ENCODE measurements at regions not wholly inside any gene's neighbourhood (a gene's known extent, or its start where the extent isn't known, plus 50 kb on each side); places are given as distances from the start of the nearest gene placed in this dataset.

DNA sequence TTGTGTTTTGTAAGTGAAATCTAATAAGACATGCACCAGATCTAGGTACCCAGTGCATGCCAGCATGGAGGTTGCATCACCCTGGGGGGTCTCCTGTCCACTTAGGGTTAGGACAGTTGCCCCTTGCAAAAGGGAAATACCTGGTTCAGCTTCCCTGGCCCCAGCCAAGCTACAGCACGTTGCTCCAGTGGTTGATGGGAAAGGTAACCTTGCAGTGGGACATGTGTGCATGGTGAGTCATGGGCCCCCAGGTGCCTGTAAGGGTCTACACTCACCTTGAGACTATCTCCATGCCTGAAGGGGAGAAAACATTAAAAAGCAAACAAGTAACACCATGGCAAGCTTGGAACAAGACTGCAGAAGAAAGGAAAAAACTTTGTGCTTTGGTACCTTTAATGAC is 143.9 kb downstream of the LSM5 start:
- DNase-seq = no peak

DNA sequence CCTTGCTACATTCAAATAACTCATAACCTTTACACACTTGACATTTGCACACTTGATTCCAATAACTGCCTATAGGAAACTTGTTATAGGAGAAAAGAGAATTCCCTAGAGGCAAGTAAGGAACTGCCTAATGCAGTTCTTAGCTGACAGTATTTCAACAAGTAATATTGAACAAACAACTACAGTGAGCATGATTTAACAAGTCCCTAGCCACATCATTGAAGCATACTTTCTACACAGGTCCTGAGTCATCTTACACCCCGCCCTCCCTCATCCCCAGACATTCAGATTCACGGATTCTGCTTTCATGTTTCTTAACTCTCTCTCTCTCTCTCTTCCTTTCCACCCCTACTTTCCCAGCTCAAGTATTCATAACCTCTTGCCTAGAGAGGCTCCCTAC is 153.5 kb downstream of the LSM5 start:
- DNase-seq = no peak

DNA sequence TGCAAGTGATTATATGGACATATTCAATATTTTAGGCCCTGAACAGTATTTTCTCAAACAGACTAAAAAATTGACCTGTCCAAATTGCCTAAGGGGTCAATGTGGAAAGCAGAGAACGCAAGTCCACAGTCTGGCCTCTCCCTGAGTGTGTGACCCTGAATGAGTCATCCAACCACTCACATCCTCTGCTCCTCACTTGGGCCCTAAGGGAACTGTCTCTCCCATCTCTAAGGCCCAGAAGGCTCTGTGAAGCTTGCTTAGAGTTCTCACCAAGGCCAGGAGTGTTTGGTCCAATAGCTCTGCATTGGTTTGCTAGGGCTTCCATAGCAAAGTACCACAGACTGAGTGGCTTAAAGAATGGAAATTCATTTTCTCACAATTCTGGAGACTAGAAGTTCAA is 155.1 kb downstream of the LSM5 start:
- no peak for DNase-seq

DNA sequence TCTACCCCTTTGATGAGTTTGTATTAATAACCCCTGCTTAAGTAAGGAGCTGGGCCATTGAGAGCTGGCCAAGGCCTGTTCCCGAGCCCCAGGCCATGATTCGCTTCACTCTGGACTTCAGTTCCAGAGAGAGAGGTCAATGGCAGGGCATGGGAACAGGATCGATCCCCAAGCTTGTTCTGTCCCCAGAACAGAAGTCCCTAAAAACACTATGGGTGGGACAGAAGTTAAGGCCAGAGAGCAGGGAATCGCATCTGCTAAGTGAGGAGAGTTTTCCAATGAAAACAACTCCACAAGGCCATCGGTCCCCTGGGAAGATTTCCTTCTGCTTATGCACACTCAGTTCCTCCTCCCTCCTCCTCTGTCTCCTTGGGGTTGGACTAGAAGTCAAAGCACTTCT is 159.6 kb downstream of the LSM5 start:
- DNase-seq = no peak

DNA sequence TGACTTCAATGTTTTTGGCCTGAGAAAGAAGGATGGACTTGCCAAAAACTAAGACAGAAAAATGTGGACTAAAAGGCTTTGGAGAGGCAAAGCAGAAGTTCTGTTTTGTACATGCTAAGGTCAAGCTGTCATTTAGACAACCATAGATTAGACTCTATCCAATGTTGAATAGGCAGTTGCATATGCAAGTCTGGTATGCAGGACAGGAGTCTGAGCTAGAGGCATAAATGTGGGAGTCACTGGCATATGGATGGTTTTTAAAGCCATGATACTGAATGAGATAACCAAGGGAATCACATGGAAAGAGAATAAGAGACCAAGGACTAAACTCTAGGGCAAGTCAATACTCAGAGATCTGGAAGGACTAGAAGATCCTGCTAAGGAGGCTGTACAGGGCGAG is 164.1 kb downstream of the LSM5 start:
- DNase-seq = no peak

DNA sequence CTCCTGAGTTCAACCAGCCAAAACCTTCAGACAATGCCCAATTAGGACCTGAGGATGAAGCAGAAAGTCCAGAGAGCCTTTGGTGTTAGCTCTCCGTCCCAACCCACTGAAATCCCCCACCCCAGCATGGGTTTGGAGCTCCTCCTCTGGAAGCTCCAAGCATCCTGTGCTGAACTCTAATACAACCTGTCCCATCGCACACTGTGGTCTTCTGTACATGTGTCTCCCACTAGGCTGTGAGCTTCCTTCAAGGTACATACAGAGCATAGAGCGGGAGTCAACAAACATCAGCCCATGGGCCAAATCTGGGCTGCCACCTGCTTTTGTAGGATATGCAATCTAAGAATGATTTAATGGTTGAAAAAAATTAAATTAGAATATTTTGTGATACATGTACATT is 166.5 kb downstream of the LSM5 start:
- DNase-seq = no peak

DNA sequence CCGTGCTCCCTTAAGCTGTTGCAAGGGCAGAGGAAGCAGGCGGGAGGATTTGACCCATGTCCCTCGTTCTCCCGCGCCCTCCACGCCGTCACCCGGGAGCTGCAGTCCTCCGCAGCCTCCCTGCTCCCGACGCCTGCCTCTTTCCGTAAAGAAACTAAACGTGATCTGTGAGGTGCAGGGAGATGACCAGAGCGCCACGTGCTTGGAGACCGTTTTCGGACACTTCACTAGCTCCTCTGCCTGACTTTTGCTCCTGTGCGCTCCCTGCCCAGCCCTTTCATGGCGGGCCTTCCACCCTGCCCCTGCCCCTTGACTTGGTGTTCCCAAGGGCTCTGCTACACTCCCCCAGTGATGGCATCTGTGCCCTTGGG is 171.2 kb downstream of the LSM5 start:
- no peak for DNase-seq

DNA sequence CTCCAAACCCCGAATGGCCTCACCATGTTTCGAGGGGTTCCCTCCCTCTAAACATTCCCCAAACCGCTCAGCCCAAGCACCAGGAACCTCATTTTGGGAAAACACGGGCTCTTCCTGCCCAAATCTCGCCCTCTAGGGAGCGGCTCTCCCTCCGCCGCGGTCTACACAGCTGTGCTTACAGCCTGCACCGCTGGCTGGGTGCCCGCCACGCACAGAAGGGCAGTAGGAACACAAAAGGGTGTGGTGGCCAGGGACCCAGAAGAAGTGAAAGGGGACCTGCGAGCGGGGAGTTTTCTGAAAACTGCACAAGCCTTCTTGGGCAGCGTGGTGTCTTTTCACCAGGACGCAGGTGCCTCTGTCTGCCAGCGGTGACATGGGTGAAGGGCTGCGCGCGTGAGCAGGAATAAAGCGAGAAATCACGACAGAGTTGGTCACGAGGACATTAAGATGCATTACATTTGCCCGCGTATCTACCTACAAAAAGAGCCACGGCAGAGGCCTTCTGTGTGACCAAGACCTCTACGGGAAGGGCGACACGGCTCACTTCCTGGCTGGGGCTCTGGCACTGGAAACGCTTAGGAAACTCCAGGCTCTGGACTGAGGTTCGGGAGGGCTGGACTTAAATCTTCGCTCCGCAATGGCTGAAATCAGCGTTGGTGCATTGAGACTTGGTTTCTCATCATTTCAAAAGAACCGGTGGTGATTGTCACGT is 171.7 kb downstream of the LSM5 start:
- no peak for DNase-seq

DNA sequence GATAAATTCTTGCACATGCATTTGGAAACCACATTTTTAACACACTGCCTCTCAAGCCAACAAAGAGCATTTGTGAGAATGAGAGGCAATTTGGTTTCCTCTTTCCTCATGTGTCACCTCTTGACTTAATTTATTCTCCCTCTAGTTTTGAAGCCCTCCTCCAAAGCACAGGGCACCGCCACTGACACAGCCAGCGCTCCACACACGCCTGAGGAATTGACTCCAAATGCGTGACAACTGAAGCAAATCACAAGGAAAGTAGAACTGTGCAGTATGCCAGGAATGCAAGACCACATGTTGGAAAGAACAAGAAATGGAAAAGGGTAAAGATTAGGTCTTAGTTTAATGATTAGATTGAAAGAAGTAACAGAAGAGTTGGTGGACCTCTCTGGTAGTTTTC is 173.3 kb downstream of the LSM5 start:
- no peak for DNase-seq

DNA sequence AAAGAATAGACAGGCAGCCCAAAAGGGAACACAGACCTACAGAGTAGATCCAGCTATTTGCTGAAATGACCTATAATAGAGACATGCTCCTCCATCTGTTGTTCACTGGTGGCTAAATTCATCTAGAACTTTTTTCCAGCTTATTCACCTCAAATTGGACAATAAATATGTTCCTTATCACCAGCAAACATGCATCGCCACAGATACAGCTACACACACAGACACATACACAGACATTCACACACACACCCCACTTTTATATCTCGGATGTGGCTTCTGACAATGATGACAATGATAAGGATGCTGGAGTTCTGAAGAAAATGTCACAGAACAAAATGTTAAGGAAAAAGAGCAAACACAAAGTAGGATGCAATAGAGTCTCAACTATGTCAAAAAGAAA is 175.4 kb downstream of the LSM5 start:
- DNase-seq = no peak

DNA sequence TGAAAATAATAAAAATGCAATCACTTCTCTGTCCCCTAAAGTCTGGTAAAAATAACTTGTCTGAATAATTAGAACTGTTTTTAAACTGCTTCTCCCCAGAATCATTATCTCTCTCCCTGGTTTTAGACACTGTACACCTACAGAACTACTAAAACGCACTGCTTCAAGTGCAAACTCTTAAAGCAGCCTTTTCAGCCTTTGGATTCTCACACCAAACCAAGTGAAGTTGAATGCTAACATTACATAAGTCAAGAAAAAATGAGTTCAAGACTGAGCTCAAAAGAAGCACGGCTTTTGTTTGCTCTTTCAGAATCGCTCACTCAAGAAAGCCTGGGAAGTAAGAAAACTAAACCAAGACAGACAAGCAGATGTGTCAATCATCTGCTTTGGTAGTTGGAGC is 188.8 kb downstream of the LSM5 start:
- no peak for DNase-seq

DNA sequence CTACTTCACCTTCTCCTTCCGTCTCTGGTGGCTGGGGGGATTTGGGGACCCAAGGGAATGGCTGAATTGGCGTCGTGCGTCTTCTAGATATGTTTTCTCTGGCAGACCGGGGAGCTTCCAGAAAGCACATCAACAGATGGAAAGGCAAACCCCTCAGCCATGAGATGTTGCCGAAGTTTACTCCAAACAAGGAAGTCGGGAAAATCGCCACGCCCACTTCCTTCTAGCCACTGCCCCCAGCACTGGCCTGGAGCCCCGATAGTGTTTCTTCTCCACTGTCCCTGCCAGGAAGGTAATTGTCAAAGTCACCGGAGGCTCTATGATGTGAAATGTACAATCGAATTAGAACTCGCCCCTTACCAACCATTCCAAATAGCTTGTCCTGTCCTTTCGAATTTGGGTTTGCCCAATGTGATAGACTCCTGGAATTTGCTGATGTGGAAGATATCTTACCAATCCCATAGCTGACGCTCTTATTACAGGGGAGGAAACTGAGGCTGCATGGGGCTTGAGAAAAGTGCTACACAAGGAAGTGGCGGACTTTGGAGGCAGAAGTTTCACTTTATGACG is 191.0 kb downstream of the LSM5 start:
- DNase-seq = no peak

DNA sequence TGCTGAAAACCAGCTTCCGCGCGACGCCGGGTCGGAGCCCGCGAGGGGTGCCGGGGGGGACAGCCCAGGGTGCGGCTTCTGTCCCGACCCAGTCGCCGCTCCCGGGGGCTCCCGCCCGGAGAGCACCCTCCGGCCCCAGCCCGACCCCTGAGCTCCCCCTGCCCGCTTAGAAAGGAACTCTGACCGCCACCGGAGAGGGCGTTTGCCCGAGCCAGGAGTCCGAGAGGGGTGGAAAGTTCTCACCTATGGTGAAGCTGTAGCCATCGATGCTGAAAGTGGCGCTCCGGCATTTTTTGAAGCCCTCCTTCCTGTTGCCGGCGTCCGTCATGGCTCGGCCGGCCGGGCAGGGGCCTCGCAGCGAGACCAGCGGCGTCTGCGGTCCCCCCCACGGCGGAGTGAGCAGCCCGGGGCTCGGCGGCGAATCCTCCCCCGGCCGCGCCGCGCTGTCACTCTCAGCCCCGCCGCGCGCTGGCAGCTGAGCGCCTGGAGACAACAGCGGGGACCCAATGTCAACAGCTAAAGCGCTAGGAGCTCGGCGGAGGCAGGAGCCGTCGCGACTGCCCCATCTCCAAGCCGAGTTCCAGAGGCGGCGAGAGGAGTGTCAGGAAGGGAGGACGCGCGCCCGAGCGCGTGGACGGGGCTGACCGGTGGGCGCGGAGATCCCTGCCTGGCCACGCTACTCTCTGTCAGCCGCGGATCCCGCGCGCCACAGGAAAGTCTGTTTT is 191.6 kb downstream of the LSM5 start:
- DNase-seq = no peak

DNA sequence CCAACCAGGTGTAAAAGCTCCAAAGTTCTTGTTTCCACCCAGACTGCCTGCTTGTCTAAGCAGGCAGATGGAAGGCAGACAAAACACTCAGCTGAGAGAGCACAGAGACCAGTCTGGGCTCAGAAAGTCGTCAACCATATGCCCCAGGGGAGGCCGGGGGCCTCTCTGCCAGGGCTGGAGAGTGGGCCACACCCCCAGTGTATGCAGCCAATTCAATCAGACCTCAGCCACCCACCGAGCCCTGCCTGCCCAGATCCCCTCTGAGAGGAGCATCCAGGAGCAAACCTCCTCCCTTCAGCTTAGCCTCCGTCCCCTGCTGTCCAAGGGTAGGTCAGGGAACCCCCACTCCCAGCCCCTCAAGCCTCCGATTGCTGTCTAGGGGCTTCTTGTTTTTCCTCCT is 196.3 kb downstream of the LSM5 start:
- no peak for DNase-seq

DNA sequence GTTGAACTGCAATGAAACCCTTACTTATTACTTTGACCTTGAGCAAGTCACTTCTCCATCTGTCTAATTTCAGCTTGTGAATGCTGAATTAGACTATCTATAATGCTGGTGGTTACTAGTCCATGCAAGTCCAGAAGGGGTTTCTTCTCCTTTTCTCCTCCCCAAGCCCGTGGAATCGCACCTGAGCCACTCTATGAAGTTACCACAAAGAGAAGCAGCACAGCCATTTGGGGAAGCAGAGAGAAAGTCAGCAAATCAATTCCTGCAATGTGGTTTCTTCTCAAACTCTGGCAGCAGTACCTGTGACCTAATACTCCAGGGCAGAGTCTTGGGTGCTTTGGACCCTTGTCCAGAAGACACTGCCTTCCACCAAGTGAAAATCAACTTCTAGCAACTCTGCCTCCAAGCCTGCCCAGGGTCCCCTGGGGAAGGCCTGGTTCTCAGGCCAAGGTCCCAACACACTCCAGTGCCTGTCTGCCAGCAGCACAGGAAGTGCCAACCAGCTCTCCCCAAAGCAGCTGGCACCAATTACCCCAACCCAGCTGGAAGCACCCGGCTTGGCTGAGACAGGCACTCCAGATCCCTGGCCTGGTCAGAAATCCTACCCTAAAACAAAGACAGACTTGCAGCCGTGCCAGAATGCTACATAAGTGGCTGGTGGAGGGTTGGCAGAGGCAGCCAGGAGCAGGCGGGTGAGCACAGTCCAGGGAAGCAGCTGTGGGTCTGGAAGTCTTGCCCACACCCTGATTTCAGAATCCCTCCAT is 200.3 kb downstream of the LSM5 start:
- no peak for DNase-seq

DNA sequence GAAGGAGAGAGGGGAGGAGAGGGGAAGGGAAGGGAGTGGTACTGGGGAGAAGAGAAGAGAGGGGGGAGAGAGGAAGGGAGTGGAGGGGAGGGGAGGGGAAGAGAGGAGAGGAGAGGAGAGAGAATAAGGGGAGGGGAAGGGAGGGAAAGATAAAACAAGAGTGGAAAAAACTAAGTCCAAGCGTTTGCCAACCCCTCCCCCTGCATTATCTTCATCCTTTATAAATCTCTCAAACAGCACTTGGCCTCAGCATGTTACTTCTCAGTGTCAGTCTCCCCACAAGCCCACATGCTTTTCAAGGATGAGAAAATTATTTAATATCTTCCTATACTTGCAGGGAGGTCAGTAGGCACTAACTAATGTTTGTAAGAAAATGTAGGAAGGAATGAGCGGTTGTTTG is 204.5 kb downstream of the LSM5 start:
- DNase-seq = no peak

DNA sequence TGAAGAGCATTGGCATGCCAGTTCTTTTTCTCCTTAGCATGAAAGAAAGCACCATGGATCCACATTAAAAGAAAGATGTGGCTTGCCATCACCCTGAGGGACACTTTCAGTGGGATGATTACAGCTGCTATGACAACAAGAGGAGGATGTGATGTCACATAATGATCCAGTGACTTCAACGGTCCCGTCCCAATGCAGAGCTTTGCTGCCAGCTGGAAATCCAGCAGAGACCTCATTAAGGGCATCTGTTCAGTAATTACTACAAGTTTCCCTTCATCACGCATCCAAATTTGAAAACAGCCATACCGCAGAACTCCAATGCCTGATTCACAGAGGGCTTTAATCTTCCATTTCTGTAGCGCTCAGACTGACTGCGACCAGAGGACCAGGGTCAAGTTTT is 206.6 kb downstream of the LSM5 start:
- DNase-seq = no peak

DNA sequence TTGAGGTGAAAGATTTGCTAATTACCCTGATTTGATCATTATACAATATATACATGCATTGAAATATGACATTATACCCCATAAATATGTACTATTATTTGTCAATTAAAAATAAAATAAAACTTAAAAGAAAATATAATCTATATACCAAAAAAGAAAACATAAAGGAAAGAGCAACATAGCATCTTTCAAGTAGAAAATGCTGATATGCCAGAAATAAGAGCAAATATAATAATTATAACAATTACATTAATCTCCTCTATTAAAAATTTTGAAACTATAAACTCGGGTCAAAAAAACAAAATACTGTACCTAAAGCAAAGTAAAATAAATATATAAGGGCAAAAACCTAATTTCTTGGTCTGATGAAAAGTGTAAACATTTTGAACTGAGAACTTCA is 209.3 kb upstream of the PDE1C start:
- DNase-seq = no peak

DNA sequence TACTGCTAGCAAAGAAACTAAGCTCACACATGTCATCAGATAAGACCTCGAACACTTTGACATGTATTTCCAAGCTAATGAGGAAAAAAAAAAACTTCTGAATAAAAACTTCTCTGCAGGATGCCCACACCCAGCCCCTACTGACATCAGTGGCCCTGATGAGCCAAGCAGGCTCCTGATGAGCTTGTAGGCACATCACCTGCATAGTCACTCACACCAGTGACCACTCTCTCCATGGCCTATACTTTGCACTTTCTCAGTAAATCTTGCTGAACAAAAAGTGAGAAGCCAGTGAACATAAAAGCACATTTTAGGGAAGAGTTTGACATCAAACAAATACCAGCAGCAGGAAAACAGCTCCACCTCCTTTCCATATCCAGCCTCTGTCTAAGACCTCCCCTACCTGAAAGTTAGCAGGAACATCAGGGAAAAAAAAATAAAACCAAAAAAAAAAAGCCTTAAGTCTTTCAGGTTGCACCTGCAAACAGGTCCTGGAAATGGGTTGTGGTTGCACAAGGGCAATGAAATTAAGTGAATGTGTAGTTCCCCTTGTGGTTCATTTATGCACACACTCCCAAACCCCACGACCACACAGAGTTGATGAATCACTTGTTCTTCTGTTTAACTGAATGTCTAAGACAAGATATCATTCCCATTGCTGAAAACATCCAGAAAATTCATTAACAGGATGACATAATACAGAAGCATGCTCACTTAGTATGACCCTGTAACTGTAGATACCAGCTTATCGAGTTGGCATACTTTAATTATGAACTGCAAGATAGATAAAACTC is 205.2 kb upstream of the PDE1C start:
- no peak for DNase-seq

DNA sequence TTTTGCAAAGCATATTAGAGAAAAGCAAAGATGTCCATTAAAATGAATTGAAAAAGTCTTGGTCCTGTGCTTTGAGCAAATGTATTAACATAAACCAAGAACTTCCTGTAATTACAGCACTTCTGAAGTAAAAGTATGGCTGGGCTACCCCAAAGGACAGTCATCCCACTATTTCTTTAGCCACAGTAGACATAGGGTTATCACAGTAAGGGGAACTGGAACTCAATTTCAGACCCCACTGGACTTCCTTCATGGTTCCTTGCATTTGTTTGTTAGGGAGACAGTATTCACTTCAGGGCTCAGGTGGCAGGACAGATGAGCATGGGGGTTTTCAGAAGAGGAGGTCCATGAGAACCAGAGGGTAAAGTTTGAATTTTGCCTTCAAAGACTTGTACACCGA is 203.1 kb upstream of the PDE1C start:
- no peak for DNase-seq

DNA sequence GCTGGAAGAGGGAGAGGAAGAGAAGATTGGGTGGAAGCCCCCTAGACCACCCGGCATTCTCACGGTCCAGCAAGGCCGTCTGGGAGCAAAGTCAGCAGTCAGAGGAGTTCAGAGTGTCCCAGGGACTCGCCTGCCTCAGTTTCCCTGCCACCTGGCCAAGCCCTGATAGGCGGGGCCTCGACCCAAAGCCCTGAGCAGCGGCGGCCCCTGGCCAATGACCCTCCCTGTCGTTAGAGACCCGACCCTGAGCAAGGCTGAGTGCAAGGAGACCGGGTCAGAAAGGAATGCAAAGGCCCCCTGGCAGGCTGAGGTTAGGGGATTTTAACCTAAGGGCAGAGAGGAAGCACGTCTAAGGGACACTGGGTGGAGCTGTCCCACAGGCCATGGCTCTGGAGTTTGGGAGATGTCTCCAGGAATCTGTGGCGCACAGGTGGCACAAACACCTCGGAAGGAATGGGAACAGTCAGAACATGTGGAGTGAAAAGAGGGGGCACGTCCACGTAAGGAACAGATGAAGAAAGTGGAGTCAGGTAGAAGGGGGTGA is 196.8 kb upstream of the PDE1C start:
- DNase-seq = no peak

DNA sequence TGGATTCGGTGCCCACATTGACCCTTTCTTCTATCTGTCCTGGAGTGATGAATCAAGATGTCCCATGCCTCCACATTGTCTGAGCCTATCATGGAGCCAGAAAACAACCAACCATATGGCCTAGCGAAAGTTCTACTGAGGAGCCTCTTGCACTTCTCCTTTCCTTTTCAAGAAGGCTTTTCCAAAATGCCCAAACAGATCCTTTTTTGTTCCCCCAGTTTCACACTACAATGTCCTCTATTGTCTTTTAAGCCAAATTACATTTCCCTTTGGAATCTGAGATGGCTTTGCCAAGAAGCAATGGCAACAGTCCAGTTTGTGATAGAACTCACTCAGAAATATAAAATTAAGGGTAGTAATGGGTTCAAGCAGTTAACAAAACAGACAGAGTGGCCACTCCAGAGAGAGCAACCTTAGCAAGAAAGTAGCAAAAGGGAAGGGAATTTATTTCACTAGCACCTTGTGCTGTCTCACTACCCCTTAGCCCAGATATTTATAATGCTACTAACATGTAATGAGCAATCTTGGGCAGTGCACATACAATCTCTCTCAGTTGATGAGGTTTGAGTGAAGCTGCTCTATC is 194.6 kb upstream of the PDE1C start:
- no peak for DNase-seq

Data from stimulated activated CD8-positive, alpha-beta memory T cell treated with anti-CD3 and anti-CD28 coated beads, Interleukin-4, amount 100 ng/mL, for 48 hours (primary cell).